ENCODE measurements at regions not wholly inside any gene's neighbourhood (a gene's known extent, or its start where the extent isn't known, plus 50 kb on each side); places are given as distances from the start of the nearest gene placed in this dataset.

GRCh38 chr1:168920456-168921094 is 185.9 kb upstream of the ATP1B1 start:
- no peak for DNase-seq

GRCh38 chr1:168921629-168922028 is 184.9 kb upstream of the ATP1B1 start:
- DNase-seq: no peak

- peak; percentile 6 for DNase-seq
These were observed 182.9 kb upstream of the ATP1B1 start for GRCh38 chr1:168923521-168924136.

GRCh38 chr1:168924976-168925375 is 181.5 kb upstream of the ATP1B1 start:
- DNase-seq: no peak

- DNase-seq: no peak
These were observed 180.3 kb upstream of the ATP1B1 start for GRCh38 chr1:168926236-168926635.

- DNase-seq: peak; percentile 30
These were observed 174.0 kb upstream of the ATP1B1 start for GRCh38 chr1:168932539-168932938.

- DNase-seq: no peak
These were observed 173.2 kb upstream of the ATP1B1 start for GRCh38 chr1:168933141-168933805.

- DNase-seq: no peak
These were observed 167.2 kb upstream of the ATP1B1 start for GRCh38 chr1:168939110-168939946.

GRCh38 chr1:168939947-168940223 is 166.6 kb upstream of the ATP1B1 start:
- no peak for DNase-seq

GRCh38 chr1:168941640-168942039 is 164.8 kb upstream of the ATP1B1 start:
- DNase-seq: no peak

GRCh38 chr1:168942165-168942564 is 164.3 kb upstream of the ATP1B1 start:
- DNase-seq: no peak

- no peak for DNase-seq
These were observed 160.6 kb upstream of the ATP1B1 start for GRCh38 chr1:168945870-168946269.

- DNase-seq: no peak
These were observed 159.4 kb upstream of the ATP1B1 start for GRCh38 chr1:168947041-168947440.

GRCh38 chr1:168949672-168950071 is 156.8 kb upstream of the ATP1B1 start:
- DNase-seq: no peak

GRCh38 chr1:168957818-168958217 is 148.7 kb upstream of the ATP1B1 start:
- DNase-seq: no peak

- DNase-seq: no peak
These were observed 147.8 kb upstream of the ATP1B1 start for GRCh38 chr1:168958562-168959289.

- no peak for DNase-seq
These were observed 147.1 kb upstream of the ATP1B1 start for GRCh38 chr1:168959382-168959781.

GRCh38 chr1:168960114-168960513 is 146.4 kb upstream of the ATP1B1 start:
- DNase-seq: no peak

GRCh38 chr1:168960595-168960994 is 145.9 kb upstream of the ATP1B1 start:
- DNase-seq: no peak

GRCh38 chr1:168963601-168964000 is 142.9 kb upstream of the ATP1B1 start:
- DNase-seq: no peak

GRCh38 chr1:168964478-168964877 is 142.0 kb upstream of the ATP1B1 start:
- no peak for DNase-seq

GRCh38 chr1:168966217-168966616 is 140.3 kb upstream of the ATP1B1 start:
- no peak for DNase-seq

GRCh38 chr1:168966636-168967035 is 139.9 kb upstream of the ATP1B1 start:
- DNase-seq: no peak
